ENCODE measurements at regions not wholly inside any gene's neighbourhood (a gene's known extent, or its start where the extent isn't known, plus 50 kb on each side); places are given as distances from the start of the nearest gene placed in this dataset.

DNA sequence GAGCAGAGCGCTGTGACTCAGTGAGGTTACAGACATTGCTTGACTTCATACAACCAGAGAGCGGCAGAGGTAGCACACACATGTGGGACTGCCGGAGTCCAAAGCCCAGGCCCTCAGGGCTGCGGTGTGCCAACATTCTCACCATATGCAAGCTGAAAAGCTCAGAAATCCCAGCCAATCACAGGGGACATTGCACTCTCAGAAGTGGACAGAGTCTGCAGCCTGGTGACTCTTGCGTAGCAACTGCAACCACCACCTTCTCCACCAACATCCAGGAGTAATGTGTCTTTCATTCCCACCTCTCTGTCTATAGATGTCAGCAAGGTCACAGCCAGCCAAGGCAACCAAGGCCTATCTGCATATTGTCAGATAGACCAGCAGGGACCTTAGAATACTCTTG, 158.1 kb downstream of the TTC32 start:
- no peak for ATAC-seq
- Mint-ChIP-seq H3K36me3 (ENCODE audit: low read depth) (no peaks in the 10 kb centered on the region), H3K4me3 (no peak overlapping the region)

DNA sequence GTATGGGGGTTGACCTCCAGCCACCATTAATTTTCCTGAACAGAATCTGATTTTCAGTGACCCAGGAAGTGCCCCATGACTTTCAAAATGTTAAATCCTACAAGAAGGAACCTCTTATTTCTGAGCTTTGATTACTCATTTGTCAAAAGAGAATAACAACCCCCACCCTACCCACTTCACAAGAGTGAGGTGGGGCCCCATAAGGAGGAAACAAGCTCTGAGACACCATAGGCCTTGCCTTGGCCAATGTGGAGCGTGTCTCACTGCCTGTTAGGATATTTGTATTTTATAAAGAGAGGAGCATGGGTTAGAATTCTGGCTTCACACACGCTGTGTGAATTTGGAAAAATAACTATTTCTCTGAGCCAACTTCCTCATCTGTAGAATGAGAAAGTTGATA, 158.9 kb downstream of the TTC32 start:
- no peaks in the 10 kb centered on the region for H3K9me3 Mint-ChIP-seq
- DNase-seq: no peak
- H3K4me3 Mint-ChIP-seq: no peak overlapping the region
- no peak for ATAC-seq
- no peak overlapping the region for H3K27ac Mint-ChIP-seq
- no peaks in the 10 kb centered on the region for H3K4me1 Mint-ChIP-seq
- no peaks in the 10 kb centered on the region for H3K27me3 Mint-ChIP-seq
- H3K36me3 Mint-ChIP-seq (ENCODE audit: low read depth): no peaks in the 10 kb centered on the region

More for the DNA sequence above, 158.1 kb downstream of the TTC32 start:
- Mint-ChIP-seq H3K27ac (no peak overlapping the region), H3K9me3 (no peaks in the 10 kb centered on the region), H3K27me3 (no peaks in the 10 kb centered on the region), H3K4me1 (no peaks in the 10 kb centered on the region)
- no peak for DNase-seq

DNA sequence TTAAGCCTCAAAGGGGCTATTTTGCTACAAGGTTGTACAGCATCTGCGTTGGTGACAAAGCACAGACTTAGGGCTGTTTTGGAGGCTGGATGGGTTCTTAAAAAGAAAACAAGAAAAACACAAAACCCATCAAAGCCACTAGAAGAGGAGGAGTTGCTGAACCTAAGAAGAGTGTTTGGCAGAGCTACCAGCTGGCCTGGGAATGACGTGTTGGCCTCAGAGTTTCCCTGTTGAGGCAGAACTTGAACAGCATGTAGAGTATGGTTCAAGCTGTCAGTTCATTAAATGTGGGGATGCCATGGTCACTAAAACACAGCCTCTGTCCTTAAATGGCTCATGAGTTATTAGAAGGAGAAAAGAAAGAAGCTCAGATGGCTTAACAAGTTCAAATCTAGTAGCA, 162.5 kb downstream of the TTC32 start:
- Mint-ChIP-seq H3K36me3 (ENCODE audit: low read depth) (no peaks in the 10 kb centered on the region), H3K9me3 (no peaks in the 10 kb centered on the region), H3K27me3 (peaks cover 2% of the 10 kb centered on the region), H3K4me3 (no peak overlapping the region), H3K4me1 (no peaks in the 10 kb centered on the region), H3K27ac (no peak overlapping the region)
- DNase-seq (no peak), ATAC-seq (no peak)

DNA sequence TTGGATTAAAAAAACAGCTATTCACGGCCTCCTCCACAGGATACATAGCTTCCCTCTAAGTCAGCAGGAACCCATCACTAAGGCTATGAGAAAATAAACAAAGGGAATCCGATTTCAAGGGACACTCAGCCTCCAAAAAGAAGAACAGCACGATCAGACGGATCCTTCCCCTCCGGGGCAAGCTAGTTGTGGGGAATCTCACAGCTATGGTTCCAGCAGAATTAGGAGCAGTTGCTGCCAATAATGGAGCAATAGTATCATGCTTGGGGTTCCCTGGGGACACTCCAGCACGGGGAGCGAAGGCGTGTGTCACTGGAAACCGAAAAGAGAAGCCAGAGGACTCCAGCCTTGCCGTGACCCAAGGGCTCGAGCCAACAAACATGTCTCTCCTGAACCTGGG, 163.1 kb downstream of the TTC32 start:
- Mint-ChIP-seq H3K36me3 (ENCODE audit: low read depth) (no peaks in the 10 kb centered on the region), H3K27me3 (peaks cover 2% of the 10 kb centered on the region), H3K9me3 (no peaks in the 10 kb centered on the region), H3K4me3 (no peak overlapping the region), H3K27ac (no peak overlapping the region), H3K4me1 (no peaks in the 10 kb centered on the region)
- ATAC-seq (no peak), DNase-seq (no peak)

DNA sequence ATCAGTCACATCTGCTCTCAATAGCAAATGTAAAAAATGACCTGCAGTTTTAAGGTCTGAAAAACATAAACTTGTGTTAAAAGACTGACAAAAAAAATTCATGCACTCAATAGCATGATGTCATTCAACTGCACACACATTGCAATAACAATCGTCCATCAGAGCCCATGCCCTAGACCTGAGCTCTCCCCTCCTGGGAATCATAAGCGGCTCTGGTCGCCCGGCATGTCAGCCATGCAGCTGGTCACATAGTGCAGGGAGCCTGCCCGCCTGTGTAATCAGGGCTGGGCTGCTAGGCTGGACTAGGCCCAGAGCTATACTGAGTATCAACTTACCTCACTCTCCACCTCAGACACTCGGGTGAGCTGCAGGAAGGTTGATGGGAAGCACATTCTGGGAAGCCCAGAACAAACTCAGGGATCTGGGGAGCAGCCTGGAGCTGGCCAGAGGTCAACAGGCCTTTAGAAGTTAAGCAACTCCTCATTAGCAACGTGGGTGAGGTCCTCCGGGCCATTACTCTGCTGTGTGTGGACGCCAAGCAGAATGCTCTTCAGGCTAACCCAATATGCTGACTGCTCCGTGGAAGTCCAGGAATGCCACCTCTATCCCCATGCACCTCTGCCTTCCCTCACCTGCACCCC, 165.5 kb downstream of the TTC32 start:
- Mint-ChIP-seq H3K4me1 (no peaks in the 10 kb centered on the region), H3K36me3 (ENCODE audit: low read depth) (no peaks in the 10 kb centered on the region), H3K9me3 (no peaks in the 10 kb centered on the region), H3K27ac (no peak overlapping the region), H3K4me3 (no peak overlapping the region), H3K27me3 (peaks cover 6% of the 10 kb centered on the region)
- ATAC-seq (no peak), DNase-seq (no peak)

DNA sequence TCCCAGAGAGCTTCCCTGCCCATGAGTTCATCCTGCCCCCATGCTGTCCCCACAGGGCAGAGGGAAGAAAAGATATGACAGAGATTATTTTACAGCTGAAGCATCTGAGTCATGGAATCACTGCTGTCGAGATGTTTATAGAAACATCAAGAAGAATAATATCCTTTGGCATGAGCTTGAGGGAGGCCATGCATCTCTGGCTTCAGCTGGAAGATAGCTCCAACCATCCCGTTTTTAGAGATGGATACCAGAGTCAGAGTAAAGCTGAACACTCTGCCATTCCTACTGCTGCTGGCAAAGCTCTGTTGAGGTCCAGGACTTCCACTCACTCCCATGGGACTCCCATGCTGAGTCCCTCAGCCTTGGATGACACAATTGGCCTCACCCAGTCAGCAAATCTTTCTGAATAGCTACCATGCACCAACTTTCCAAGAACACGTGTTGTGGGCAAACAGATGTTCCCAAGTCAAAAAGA, 167.8 kb downstream of the TTC32 start:
- H3K27ac Mint-ChIP-seq: no peak overlapping the region

DNA sequence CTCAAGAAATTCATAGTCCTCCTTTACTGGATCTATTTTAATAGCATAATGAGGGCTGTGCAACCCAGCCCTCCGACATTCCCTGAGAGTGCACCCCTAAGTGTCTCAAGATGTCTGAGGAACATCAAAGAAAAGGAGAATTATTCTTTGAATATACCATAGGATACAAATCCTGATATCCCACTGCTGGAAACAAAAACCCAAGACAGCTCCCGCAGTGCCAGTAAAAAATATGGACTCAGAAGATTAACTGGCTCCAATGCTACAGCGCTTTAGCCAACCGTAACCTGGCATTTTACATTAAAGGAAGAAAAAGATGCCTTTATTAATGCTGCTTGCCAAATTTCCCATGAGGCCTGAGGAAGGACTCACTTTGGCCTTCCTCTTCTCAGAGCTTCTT, 168.4 kb downstream of the TTC32 start:
- ATAC-seq: no peak

More for the DNA sequence above, 167.8 kb downstream of the TTC32 start:
- no peaks in the 10 kb centered on the region for H3K9me3 Mint-ChIP-seq
- ATAC-seq (no peak), DNase-seq (no peak)
- no peaks in the 10 kb centered on the region for H3K4me1 Mint-ChIP-seq
- peaks cover 6% of the 10 kb centered on the region for H3K27me3 Mint-ChIP-seq
- H3K4me3 Mint-ChIP-seq: no peak overlapping the region
- H3K36me3 Mint-ChIP-seq (ENCODE audit: low read depth): no peaks in the 10 kb centered on the region

DNA sequence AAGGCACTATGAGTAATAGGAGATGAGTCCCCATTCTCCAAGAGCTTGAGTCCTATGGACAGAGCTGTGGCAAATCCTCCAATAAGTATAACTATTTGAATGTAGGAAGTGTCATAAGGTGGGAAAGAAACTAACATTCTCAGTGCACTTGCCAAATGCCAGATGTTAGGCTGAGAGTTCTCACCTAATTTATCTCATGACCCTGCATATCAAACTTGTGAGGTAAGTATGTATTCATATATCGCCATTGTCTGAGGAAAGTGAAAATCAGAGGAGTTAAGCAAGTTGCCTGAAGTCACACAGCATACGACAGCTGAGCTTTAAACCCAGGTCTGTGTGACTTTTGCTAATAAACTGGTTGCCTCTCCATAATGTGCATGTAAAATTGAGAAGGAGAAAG, 169.5 kb downstream of the TTC32 start:
- no peak overlapping the region for H3K4me3 Mint-ChIP-seq
- H3K27ac Mint-ChIP-seq: no peak overlapping the region
- no peaks in the 10 kb centered on the region for H3K9me3 Mint-ChIP-seq

More for the DNA sequence above, 168.4 kb downstream of the TTC32 start:
- H3K4me1 Mint-ChIP-seq: no peaks in the 10 kb centered on the region
- no peak for DNase-seq
- peaks cover 6% of the 10 kb centered on the region for H3K27me3 Mint-ChIP-seq
- H3K4me3 Mint-ChIP-seq: no peak overlapping the region
- H3K9me3 Mint-ChIP-seq: no peaks in the 10 kb centered on the region
- H3K36me3 Mint-ChIP-seq (ENCODE audit: low read depth): no peaks in the 10 kb centered on the region
- H3K27ac Mint-ChIP-seq: no peak overlapping the region

DNA sequence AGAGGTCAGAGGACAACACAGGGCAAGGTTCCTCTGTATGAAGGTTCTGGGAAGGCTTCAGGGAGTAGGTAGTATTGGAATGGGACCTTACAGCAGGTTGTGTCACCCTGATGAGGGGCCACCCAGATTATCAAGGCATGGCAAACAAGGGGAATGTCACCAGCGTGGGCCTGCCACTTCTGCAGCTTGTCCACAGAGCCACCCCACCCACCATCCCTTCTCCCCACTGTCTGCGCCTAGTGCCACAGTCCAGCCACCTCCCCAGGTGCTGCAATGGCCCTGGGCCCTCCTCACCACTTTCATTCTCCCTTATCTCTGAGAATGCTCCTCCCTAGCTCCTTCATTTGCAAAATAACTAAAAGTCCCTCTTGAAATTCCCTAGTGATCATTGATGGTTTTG, 170.3 kb downstream of the TTC32 start:
- no peak for DNase-seq
- no peak for ATAC-seq
- Mint-ChIP-seq H3K27ac (no peak overlapping the region), H3K27me3 (peaks cover 4% of the 10 kb centered on the region), H3K36me3 (ENCODE audit: low read depth) (no peaks in the 10 kb centered on the region), H3K9me3 (no peaks in the 10 kb centered on the region), H3K4me3 (no peak overlapping the region), H3K4me1 (no peaks in the 10 kb centered on the region)

More for the DNA sequence above, 169.5 kb downstream of the TTC32 start:
- no peak for DNase-seq
- no peaks in the 10 kb centered on the region for H3K4me1 Mint-ChIP-seq
- peaks cover 4% of the 10 kb centered on the region for H3K27me3 Mint-ChIP-seq
- no peaks in the 10 kb centered on the region for H3K36me3 Mint-ChIP-seq (ENCODE audit: low read depth)
- ATAC-seq: no peak

DNA sequence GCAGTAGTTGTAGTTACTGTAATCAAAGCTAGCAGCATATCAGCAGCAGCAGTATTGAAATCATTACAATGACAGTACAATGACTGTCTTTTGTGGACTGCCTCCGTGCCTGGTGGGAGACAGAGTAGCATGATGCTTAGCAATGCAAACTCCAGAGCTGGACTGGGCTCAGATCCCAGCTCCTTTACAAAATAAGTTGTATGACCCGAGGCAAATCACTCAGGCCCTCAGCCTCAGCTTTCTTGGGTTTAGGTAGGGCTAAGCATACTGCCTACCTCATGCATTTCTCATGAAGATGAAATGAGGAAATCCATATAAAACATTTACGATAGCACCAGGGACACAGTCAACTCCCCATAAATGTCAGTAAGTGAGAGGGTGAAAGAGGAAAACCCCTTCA, 170.7 kb downstream of the TTC32 start:
- DNase-seq: no peak
- Mint-ChIP-seq H3K27ac (no peak overlapping the region), H3K4me3 (no peak overlapping the region), H3K36me3 (ENCODE audit: low read depth) (no peaks in the 10 kb centered on the region), H3K27me3 (peaks cover 4% of the 10 kb centered on the region), H3K4me1 (no peaks in the 10 kb centered on the region), H3K9me3 (no peaks in the 10 kb centered on the region)
- no peak for ATAC-seq

DNA sequence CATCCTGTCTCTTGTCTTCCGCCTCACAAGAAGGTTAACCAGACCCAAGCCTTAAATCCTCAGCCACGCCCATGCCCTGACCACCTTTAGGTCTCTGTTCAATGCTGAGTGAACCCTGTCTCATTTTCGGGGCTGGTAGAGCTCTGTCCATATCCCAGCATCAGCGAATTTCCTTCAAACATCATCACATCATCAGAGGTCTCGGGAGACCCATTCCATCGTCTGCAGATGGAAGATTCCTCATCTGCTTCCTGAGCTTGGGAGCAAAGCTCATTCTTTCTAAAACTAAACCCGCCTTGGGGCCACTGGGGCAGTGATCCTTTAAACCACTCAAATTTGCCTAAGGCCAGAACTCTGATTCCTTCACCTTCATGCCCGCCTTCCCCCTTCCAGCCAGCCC, 173.7 kb downstream of the TTC32 start:
- no peak overlapping the region for H3K4me3 Mint-ChIP-seq
- H3K4me1 Mint-ChIP-seq: no peaks in the 10 kb centered on the region
- no peaks in the 10 kb centered on the region for H3K9me3 Mint-ChIP-seq
- ATAC-seq (no peak), DNase-seq (no peak)
- peaks cover 4% of the 10 kb centered on the region for H3K27me3 Mint-ChIP-seq
- H3K27ac Mint-ChIP-seq: no peak overlapping the region
- no peaks in the 10 kb centered on the region for H3K36me3 Mint-ChIP-seq (ENCODE audit: low read depth)

DNA sequence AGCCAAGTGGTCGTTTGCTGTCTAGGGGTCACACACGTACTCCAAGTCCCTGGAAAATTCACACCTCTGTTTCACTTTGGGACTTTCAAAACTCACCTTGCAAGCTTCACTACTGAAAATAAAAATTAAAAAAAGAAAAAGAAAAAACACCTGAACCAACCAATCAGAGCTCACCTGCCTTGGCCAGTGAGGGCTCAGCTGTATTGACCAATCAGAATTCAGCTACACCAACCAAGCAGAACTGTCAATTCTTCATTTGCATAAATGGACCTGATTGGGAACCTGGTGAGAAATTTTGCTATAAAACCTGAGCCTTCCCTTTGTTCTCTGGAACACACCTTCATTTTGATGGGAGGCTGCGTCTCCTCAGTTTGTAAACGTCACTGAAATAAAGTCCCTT, 176.4 kb downstream of the TTC32 start:
- H3K4me1 Mint-ChIP-seq: no peaks in the 10 kb centered on the region
- no peaks in the 10 kb centered on the region for H3K9me3 Mint-ChIP-seq
- DNase-seq: no peak
- H3K36me3 Mint-ChIP-seq (ENCODE audit: low read depth): no peaks in the 10 kb centered on the region
- H3K27ac Mint-ChIP-seq: no peak overlapping the region
- no peaks in the 10 kb centered on the region for H3K27me3 Mint-ChIP-seq
- no peak for ATAC-seq
- H3K4me3 Mint-ChIP-seq: no peak overlapping the region

DNA sequence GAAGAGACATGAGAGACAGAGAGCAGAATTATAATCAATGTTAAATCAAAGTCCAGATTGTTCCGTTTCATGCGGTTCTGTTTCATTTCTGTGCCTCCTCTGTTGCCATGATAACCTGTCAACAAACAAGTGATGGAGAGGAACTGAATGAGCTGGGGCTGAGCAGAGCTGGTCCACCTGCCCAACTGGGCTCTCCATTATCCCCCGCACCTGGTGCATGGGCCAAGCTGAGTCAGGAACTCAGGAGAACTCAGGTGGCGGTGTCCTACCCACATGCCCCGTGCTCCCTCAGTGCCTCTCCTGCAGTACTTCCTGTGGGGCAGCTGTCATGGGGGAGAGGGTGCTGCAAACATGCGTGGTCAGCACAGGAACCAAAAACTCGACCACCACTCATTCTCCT, 178.8 kb downstream of the TTC32 start:
- no peaks in the 10 kb centered on the region for H3K9me3 Mint-ChIP-seq
- ATAC-seq (no peak), DNase-seq (no peak)
- H3K36me3 Mint-ChIP-seq (ENCODE audit: low read depth): no peaks in the 10 kb centered on the region
- H3K27ac Mint-ChIP-seq: no peak overlapping the region
- H3K4me3 Mint-ChIP-seq: no peak overlapping the region
- peaks cover 1% of the 10 kb centered on the region for H3K27me3 Mint-ChIP-seq
- no peaks in the 10 kb centered on the region for H3K4me1 Mint-ChIP-seq

DNA sequence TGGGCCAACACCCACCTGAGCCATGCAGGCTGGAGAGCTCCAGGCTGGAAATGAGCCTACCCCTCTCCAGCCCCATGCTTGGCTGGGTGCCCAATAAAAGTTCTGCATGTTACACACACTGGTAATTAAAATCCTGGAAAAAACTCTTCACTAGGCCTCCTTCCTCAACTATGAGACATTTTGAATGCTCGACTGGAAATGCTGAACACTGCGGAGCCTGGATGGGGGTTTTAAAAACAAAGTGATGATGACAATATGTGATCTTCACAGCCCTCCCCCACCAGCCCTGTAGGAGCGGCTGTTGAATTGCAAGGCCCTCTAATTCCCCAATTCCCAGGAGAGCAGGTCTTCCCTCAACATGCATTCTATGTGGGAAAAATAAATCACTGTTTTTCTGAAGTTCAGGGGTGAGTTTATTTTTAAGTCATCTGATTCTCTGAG, 179.2 kb downstream of the TTC32 start:
- ATAC-seq: no peak
- no peak overlapping the region for H3K27ac Mint-ChIP-seq
- no peak for DNase-seq

DNA sequence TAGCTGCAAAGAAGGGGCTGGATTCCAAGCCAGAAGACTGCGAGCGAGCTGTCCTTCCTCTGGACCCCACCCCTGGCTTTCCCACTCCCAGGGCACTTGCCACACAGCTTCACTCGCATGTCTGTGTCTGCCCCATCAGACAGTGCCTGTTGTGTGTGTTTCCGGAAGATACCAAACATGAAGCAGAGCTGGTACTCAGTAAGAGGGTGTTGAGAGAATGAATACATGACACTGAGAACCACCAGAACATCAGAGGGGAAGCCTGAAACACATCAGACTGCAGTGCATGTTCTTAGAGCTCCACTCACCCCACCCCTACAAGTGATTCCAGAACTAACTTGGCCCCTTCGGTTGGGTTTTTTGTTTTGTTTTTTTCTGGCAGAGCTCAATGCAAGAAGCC, 181.5 kb downstream of the TTC32 start:
- H3K4me3 Mint-ChIP-seq: no peak overlapping the region
- H3K9me3 Mint-ChIP-seq: no peaks in the 10 kb centered on the region
- no peak overlapping the region for H3K27ac Mint-ChIP-seq
- H3K27me3 Mint-ChIP-seq: peaks cover 1% of the 10 kb centered on the region
- H3K36me3 Mint-ChIP-seq (ENCODE audit: low read depth): no peaks in the 10 kb centered on the region
- ATAC-seq (no peak), DNase-seq (no peak)
- H3K4me1 Mint-ChIP-seq: no peaks in the 10 kb centered on the region

More for the DNA sequence above, 179.2 kb downstream of the TTC32 start:
- H3K4me3 Mint-ChIP-seq: no peak overlapping the region
- H3K27me3 Mint-ChIP-seq: peaks cover 1% of the 10 kb centered on the region
- no peaks in the 10 kb centered on the region for H3K9me3 Mint-ChIP-seq
- no peaks in the 10 kb centered on the region for H3K36me3 Mint-ChIP-seq (ENCODE audit: low read depth)
- no peaks in the 10 kb centered on the region for H3K4me1 Mint-ChIP-seq

DNA sequence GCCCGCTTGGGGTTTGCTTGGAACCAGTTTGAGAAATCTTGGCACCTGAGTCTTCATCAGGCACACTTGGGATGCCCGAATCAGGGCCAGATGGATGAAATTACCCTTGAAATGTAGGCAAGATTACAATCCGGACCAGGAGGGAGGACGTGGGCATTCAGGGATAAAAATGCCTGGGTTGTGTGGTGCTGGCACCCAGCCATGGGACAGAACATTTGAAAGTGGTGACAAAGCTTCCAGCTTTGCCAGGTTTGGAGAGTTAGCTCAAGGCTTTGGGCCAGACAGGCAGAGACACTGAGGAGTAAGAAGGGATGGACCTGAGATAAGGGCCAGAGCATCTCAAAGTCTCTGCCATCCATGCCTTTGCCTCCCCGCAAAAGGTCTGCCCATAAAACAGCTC, 182.2 kb downstream of the TTC32 start:
- no peak for DNase-seq
- Mint-ChIP-seq H3K4me1 (no peaks in the 10 kb centered on the region), H3K27ac (no peak overlapping the region)

More for the DNA sequence above, 182.2 kb downstream of the TTC32 start:
- Mint-ChIP-seq H3K4me3 (no peak overlapping the region), H3K36me3 (ENCODE audit: low read depth) (no peaks in the 10 kb centered on the region), H3K27me3 (peaks cover 1% of the 10 kb centered on the region), H3K9me3 (no peaks in the 10 kb centered on the region)
- no peak for ATAC-seq
